ENCODE measurements at regions not wholly inside any gene's neighbourhood (a gene's known extent, or its start where the extent isn't known, plus 50 kb on each side); places are given as distances from the start of the nearest gene placed in this dataset.

GRCh38 chr5:57586649-57587048 lies 104.0 kb upstream of the ACTBL2 start:
- TF ChIP-seq, protein P1, sequence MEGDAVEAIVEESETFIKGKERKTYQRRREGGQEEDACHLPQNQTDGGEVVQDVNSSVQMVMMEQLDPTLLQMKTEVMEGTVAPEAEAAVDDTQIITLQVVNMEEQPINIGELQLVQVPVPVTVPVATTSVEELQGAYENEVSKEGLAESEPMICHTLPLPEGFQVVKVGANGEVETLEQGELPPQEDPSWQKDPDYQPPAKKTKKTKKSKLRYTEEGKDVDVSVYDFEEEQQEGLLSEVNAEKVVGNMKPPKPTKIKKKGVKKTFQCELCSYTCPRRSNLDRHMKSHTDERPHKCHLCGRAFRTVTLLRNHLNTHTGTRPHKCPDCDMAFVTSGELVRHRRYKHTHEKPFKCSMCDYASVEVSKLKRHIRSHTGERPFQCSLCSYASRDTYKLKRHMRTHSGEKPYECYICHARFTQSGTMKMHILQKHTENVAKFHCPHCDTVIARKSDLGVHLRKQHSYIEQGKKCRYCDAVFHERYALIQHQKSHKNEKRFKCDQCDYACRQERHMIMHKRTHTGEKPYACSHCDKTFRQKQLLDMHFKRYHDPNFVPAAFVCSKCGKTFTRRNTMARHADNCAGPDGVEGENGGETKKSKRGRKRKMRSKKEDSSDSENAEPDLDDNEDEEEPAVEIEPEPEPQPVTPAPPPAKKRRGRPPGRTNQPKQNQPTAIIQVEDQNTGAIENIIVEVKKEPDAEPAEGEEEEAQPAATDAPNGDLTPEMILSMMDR (IDR thresholded peaks at IDR 0.05): no peak
- no peaks in the 10 kb centered on the region for H3K27me3 ChIP-seq (ENCODE audit: low read depth)
- H3K36me3 ChIP-seq: no peaks in the 10 kb centered on the region
- no peak overlapping the region for H3K27ac ChIP-seq
- no peak overlapping the region for H3K4me3 ChIP-seq
- no peak for ATAC-seq
- no peaks in the 10 kb centered on the region for H3K9me3 ChIP-seq
- no peak for DNase-seq
- no peaks in the 10 kb centered on the region for H3K4me1 ChIP-seq
- intact Hi-C loops (cut with DNase I): no loop called here

- no peak for ATAC-seq
- TF ChIP-seq, protein P1 (IDR thresholded peaks at IDR 0.05): no peak
Measured at GRCh38 chr5:57582578-57583070, 100.0 kb upstream of the ACTBL2 start.

DNA sequence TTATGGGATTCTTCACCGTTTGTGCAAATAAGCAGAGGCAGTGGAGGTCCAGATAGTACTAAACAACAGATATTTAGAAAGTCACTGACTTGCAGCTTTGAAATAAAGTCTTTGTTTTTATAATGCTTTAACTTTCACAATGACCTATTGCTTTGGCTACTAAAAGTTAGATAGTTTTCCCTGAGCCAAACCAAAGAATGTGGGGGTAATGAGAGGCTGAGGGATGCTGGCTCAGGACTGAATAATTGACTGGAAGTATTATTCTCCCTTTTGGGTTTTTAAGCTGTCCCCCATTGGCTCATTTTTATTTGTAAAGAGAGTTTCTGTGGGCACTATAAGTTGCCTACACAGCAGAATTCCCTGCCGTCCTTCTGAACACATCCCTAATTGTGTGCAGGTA lies 99.2 kb upstream of the ACTBL2 start:
- DNase-seq (no peak), ATAC-seq (no peak)
- Histone ChIP-seq H3K4me1 (no peaks in the 10 kb centered on the region), H3K36me3 (no peaks in the 10 kb centered on the region), H3K27me3 (ENCODE audit: low read depth) (no peaks in the 10 kb centered on the region), H3K27ac (no peak overlapping the region), H3K9me3 (no peaks in the 10 kb centered on the region), H3K4me3 (no peak overlapping the region)
- intact Hi-C loops (cut with DNase I): no loop called here
- TF ChIP-seq, protein P1 (IDR thresholded peaks at IDR 0.05): no peak

More at GRCh38 chr5:57582578-57583070, 100.0 kb upstream of the ACTBL2 start:
- H3K4me3 ChIP-seq: no peak overlapping the region
- H3K27ac ChIP-seq: no peak overlapping the region
- no peaks in the 10 kb centered on the region for H3K36me3 ChIP-seq
- H3K27me3 ChIP-seq (ENCODE audit: low read depth): no peaks in the 10 kb centered on the region
- no peaks in the 10 kb centered on the region for H3K4me1 ChIP-seq
- H3K9me3 ChIP-seq: no peaks in the 10 kb centered on the region
- intact Hi-C loops (cut with DNase I): no loop called here
- no peak for DNase-seq

DNA sequence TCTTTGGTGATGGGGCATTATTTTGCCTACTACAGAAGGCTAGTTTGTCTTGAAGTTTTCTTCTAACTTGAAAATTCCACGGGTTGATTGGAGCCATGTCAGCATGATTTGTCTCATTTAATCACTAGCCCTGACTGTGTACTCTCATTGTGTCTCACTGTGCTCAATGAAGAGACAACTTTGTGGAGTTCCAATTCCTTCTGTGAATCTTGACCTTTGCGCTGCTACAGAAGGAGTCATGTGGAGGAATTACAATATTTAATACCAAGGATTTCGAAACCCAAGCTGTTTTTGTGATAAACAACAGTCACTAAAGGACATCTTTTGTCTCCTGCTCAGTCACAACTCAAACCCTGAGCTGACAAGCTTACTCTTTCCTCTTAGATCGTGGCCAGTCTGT lies 98.6 kb upstream of the ACTBL2 start:
- H3K4me1 ChIP-seq: no peaks in the 10 kb centered on the region
- TF ChIP-seq, protein P1 (IDR thresholded peaks at IDR 0.05): no peak
- intact Hi-C loops (cut with DNase I): no loop called here
- H3K36me3 ChIP-seq: no peaks in the 10 kb centered on the region
- ATAC-seq (no peak), DNase-seq (no peak)
- no peaks in the 10 kb centered on the region for H3K27me3 ChIP-seq (ENCODE audit: low read depth)
- no peak overlapping the region for H3K27ac ChIP-seq
- H3K4me3 ChIP-seq: no peak overlapping the region
- H3K9me3 ChIP-seq: no peaks in the 10 kb centered on the region

DNA sequence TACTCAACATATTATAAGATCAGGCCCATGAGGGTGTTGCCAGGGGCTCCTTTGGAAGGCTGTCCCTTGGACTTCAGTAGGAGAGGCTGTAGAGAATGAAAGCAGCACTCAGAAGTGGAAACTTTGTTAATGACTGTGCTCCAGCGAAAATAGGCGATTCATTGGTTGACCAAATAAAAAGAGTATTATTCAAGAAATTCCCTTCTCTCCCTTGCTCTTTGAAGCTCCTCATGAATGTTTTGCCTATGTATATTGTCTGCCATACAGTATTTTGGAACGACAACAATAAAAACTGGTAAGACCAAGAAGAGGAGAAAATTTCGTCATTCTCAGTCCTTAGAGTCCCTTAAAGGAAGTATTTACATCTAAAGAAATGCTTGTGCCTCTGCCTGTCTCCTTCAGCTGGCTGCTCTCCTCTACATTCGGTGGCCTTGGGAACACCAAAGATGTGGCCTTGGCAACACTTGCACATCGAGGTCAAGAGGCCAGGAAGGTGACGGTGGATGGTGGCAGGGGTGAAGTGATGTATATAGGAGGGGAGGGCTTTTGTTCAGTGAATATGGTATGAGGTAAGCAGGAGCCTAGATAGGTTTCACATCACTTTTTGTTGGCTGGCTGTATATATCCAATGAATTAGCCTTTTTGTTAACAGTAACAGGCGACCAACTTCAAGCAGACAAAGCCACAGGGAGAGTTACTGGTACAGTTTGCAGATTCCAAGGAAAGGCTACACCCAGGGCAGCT lies 95.0 kb upstream of the ACTBL2 start:
- TF ChIP-seq, protein P1 (IDR thresholded peaks at IDR 0.05): no peak
- H3K4me3 ChIP-seq: no peak overlapping the region
- no peaks in the 10 kb centered on the region for H3K27me3 ChIP-seq (ENCODE audit: low read depth)
- no peak for ATAC-seq
- H3K9me3 ChIP-seq: no peaks in the 10 kb centered on the region
- no peaks in the 10 kb centered on the region for H3K36me3 ChIP-seq
- H3K27ac ChIP-seq: no peak overlapping the region
- no peak for DNase-seq
- no peaks in the 10 kb centered on the region for H3K4me1 ChIP-seq
- intact Hi-C loops (cut with DNase I): no loop called here

All from lower lobe of right lung (tissue), 2 donors.